Ascending aorta (tissue), 2 donors: ENCODE measurements at regions not wholly inside any gene's neighbourhood (a gene's known extent, or its start where the extent isn't known, plus 50 kb on each side); places are given as distances from the start of the nearest gene placed in this dataset.
"Not testable (repeated sequence)": the region's sequence is repeated elsewhere in the genome, so short reads cannot be mapped to it uniquely, and the experiment has no call there.

ENCODE experiments used
- DNase-seq, 2 donors: peaks; one replicate each; pipeline ENCODE4 v3.0.0-alpha.2; 2019; ENCODE audit warnings: low spot score in 2 of 2
- H3K27ac ChIP-seq, 2 donors: fragments of 200-600 bp; sonication (generic); one replicate each; pipeline ENCODE4 v1.5.1; 2016 to 2017; ENCODE audit warnings: mild to moderate bottlenecking in 1 of 2
- H3K27me3 ChIP-seq: fragments of 200-600 bp; sonication (generic); one replicate; pipeline ENCODE4 v1.5.1; 2017
- H3K36me3 ChIP-seq, 2 donors: fragments of 200-600 bp; sonication (generic); one replicate each; pipeline ENCODE4 v1.5.1; 2016
- H3K4me1 ChIP-seq, 2 donors: fragments of 200-600 bp; sonication (generic); one replicate each; pipeline ENCODE4 v1.5.1; 2016 to 2017; ENCODE audit warnings: mild to moderate bottlenecking in 1 of 2
- H3K4me3 ChIP-seq, 2 donors: fragments of 200-600 bp; sonication (generic); one replicate each; pipeline ENCODE4 v1.5.1; 2016 to 2017; ENCODE audit warnings: mild to moderate bottlenecking in 1 of 2
- H3K9me3 ChIP-seq, 2 donors: fragments of 200-600 bp; sonication (generic); one replicate each; pipeline ENCODE4 v1.5.1; 2016
- CTCF ChIP-seq, 3 experiments: fragments of 200-600 bp in 2 of 3; fragments of 450-650 bp in 1 of 3; sonication (generic) in 2 of 3; IDR thresholded peaks; one replicate each; pipeline ENCODE4 v1.5.1; 2016 to 2019; ENCODE audit warnings: antibody characterized with exemption in 3 of 3, mild to moderate bottlenecking in 1 of 3, moderate library complexity in 1 of 3
- intact Hi-C: fragments of 100-400 bp; cut with DNase I; formaldehyde crosslinking; loops from one replicate; pipeline ENCODE4 v1.15.1; 2023

- Histone ChIP-seq H3K27ac (no peak overlapping the region), H3K4me1 (no peaks in the 10 kb centered on the region), H3K9me3 (no peaks in the 10 kb centered on the region), H3K4me3 (no peak overlapping the region), H3K36me3 (no peaks in the 10 kb centered on the region), H3K27me3 (no peaks in the 10 kb centered on the region)
- no peak for DNase-seq
- intact Hi-C loops = no loop called here
- TF ChIP-seq CTCF (IDR thresholded peaks at IDR 0.05) = no peak
Observed at GRCh38 chr2:17206771-17207170, 311.5 kb downstream of the RAD51AP2 start.

- DNase-seq, H3K4me3 ChIP-seq, H3K9me3 ChIP-seq, H3K27me3 ChIP-seq, H3K4me1 ChIP-seq, H3K27ac ChIP-seq, intact Hi-C loops, H3K36me3 ChIP-seq: not testable (repeated sequence)
Observed at GRCh38 chr2:17204214-17204613, 314.0 kb downstream of the RAD51AP2 start.

- H3K36me3 ChIP-seq, H3K4me3 ChIP-seq, H3K4me1 ChIP-seq, H3K27ac ChIP-seq, H3K27me3 ChIP-seq, H3K9me3 ChIP-seq, intact Hi-C loops, DNase-seq: not testable (repeated sequence)
Observed at GRCh38 chr2:17202628-17203027, 315.6 kb downstream of the RAD51AP2 start.

GRCh38 chr2:17199741-17200140, 318.5 kb downstream of the RAD51AP2 start:
- intact Hi-C loops = no loop called here
- H3K4me1 ChIP-seq = no peaks in the 10 kb centered on the region
- no peak for DNase-seq
- no peak overlapping the region for H3K27ac ChIP-seq
- TF ChIP-seq CTCF (IDR thresholded peaks at IDR 0.05) = no peak
- H3K4me3 ChIP-seq = no peak overlapping the region
- H3K27me3 ChIP-seq = no peaks in the 10 kb centered on the region
- no peaks in the 10 kb centered on the region for H3K36me3 ChIP-seq
- no peaks in the 10 kb centered on the region for H3K9me3 ChIP-seq

GRCh38 chr2:17196380-17196779, 321.9 kb downstream of the RAD51AP2 start:
- no peak for DNase-seq
- H3K27me3 ChIP-seq = no peaks in the 10 kb centered on the region
- H3K4me3 ChIP-seq = no peak overlapping the region
- intact Hi-C loops = no loop called here
- no peaks in the 10 kb centered on the region for H3K9me3 ChIP-seq
- no peaks in the 10 kb centered on the region for H3K4me1 ChIP-seq
- no peak for TF ChIP-seq CTCF (IDR thresholded peaks at IDR 0.05)
- H3K36me3 ChIP-seq = no peaks in the 10 kb centered on the region
- H3K27ac ChIP-seq = no peak overlapping the region

- Histone ChIP-seq H3K27me3 (no peaks in the 10 kb centered on the region), H3K9me3 (no peaks in the 10 kb centered on the region), H3K4me3 (no peak overlapping the region), H3K27ac (no peak overlapping the region), H3K36me3 (no peaks in the 10 kb centered on the region), H3K4me1 (no peaks in the 10 kb centered on the region)
- intact Hi-C loops = no loop called here
- no peak for TF ChIP-seq CTCF (IDR thresholded peaks at IDR 0.05)
- DNase-seq = no peak
Observed at GRCh38 chr2:17195016-17195415, 323.2 kb downstream of the RAD51AP2 start.

- intact Hi-C loops = no loop called here
- Histone ChIP-seq H3K4me3 (no peak overlapping the region), H3K27me3 (no peaks in the 10 kb centered on the region), H3K27ac (no peak overlapping the region), H3K9me3 (no peaks in the 10 kb centered on the region), H3K36me3 (no peaks in the 10 kb centered on the region), H3K4me1 (no peaks in the 10 kb centered on the region)
- no peak for TF ChIP-seq CTCF (IDR thresholded peaks at IDR 0.05)
- DNase-seq = no peak
Observed at GRCh38 chr2:17194083-17194482, 324.2 kb downstream of the RAD51AP2 start.

GRCh38 chr2:17193433-17193890, 324.8 kb downstream of the RAD51AP2 start:
- H3K27me3 ChIP-seq, H3K4me3 ChIP-seq, H3K27ac ChIP-seq, intact Hi-C loops, H3K4me1 ChIP-seq, H3K9me3 ChIP-seq, DNase-seq, H3K36me3 ChIP-seq: not testable (repeated sequence)
